AG09319 (cell line): ENCODE measurements at regions not wholly inside any gene's neighbourhood (a gene's known extent, or its start where the extent isn't known, plus 50 kb on each side); places are given as distances from the start of the nearest gene placed in this dataset.

Experiments
- DNase-seq: peaks from one replicate; pipeline ENCODE4 v3.0.0-alpha.2; 2010; ENCODE audit warnings: low read depth; ENCODE audit errors: extremely low read depth
- TF ChIP-seq, protein P1 (sequence below): IDR thresholded peaks from 2 replicates; pipeline ENCODE4 v1.5.1; 2011; ENCODE audit warnings: low read depth, mild to moderate bottlenecking, inconsistent platforms, low read length, moderate library complexity

DNA sequence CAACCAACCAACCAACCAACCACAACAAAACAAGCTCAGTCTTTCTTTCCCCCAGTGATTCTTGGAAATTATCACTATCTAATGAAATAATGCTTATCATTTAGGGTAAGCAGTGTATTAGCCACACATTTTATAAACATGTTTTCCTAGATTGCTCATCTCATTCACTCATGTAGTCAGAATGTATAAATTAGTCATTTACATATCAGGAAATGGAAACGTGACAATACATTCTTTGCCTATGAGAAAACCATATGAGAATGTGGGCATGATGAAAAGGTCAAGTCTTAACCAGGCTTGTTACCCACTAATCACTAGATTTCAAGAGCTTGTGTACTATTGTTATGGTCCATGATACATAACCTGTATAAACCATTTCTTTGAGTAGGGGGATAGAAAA, 1583.4 kb upstream of the PIK3C3 start:
- TF ChIP-seq, protein P1, sequence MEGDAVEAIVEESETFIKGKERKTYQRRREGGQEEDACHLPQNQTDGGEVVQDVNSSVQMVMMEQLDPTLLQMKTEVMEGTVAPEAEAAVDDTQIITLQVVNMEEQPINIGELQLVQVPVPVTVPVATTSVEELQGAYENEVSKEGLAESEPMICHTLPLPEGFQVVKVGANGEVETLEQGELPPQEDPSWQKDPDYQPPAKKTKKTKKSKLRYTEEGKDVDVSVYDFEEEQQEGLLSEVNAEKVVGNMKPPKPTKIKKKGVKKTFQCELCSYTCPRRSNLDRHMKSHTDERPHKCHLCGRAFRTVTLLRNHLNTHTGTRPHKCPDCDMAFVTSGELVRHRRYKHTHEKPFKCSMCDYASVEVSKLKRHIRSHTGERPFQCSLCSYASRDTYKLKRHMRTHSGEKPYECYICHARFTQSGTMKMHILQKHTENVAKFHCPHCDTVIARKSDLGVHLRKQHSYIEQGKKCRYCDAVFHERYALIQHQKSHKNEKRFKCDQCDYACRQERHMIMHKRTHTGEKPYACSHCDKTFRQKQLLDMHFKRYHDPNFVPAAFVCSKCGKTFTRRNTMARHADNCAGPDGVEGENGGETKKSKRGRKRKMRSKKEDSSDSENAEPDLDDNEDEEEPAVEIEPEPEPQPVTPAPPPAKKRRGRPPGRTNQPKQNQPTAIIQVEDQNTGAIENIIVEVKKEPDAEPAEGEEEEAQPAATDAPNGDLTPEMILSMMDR: no peak
- no peak for DNase-seq

DNA sequence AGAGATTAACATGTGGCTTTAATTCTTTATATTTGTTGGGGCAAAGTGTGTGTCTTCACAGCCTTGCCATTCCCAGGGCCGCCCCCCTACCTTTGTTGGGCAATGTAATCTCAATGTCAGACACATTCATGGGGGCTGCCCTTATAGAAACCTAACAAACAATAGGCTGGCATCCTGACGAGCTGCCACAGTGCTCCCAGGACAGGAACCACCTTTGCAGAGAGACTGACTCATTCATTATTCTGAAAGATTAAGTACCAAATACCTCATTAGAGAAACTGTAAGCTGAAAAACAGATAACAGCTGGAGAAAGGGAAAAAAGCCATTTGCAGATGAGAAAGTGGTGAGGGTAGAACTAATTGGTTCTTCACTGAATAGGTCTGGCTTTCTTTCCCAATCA, 1587.5 kb upstream of the PIK3C3 start:
- TF ChIP-seq, protein P1: no peak
- DNase-seq: no peak

DNA sequence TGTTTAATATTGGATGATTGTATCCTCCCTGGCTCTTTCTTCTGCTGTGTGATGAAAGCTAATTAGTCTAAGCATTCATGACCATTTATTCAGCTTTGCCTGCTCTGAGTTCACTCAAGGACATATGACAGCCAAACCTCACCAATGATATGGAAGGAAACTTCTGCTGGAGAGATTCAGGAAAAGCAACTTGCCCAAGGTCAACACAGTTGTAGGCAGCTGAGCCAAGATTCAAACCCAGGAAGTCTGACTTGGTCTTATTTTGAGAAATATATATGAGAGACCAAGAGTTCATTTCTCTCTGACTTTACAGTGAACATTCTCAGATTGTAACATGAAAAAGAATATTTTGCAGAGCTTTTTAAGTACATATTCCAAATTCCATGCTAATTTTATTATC, 1588.5 kb upstream of the PIK3C3 start:
- DNase-seq: no peak
- TF ChIP-seq, protein P1: no peak

DNA sequence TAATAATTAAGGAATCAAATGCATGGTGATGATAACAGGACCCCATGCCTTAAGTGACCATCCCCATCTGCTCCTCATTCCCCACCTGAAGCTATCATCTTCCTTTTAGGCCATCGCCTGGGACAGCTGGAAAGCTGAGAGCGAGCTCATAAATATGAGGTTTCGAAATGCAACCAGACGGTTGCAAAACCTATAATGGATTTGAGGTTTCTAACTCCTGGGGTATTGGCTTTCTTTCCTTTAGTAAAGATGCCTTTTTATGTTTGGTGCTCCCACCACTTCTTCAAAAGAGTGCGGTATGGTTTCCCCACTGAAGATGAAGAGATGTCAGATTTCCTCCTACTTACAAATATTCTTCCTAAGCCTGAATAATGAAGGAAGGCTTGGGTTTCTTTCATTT, 1589.5 kb upstream of the PIK3C3 start:
- DNase-seq: no peak
- TF ChIP-seq, protein P1: no peak

DNA sequence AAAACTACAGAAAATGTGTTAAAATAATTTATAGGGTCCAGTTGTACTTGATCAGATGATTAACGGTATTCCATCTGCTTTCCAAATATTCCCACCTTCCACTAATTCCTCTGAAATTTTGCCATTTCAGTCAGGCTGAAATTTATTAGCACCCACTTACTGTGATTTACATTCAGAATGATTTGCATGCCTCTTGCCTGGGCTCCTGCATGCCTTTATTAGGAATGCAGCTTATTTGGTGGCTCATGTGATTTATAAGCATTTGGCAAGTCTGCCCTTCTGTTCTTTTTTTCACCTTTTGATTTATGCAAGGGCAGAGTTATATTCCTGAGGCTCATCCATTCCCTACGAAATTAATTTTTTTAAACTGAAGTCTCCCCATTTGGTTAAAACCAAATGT, 1594.5 kb upstream of the PIK3C3 start:
- TF ChIP-seq, protein P1: no peak

DNA sequence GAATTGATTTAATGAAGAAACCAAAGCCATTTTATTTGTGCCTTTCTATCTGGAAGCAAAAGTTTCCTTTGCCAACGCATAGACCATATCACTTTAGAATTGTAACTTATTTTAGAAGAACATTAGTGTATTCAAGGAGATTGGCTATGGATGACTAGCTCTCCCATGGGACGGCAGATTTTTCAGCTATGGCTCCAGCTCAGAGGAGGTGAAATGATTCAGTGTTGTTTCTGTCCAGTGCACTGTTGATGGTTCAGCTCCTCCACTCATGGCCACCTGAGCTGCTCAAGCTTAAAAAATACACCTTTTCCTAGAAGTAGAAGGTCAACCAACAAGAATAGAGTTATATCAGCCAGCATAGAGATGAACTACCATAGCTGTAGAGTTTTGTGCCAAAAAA, 1597.5 kb upstream of the PIK3C3 start:
- TF ChIP-seq, protein P1: no peak

More for the DNA sequence above, 1594.5 kb upstream of the PIK3C3 start:
- DNase-seq: no peak

DNA sequence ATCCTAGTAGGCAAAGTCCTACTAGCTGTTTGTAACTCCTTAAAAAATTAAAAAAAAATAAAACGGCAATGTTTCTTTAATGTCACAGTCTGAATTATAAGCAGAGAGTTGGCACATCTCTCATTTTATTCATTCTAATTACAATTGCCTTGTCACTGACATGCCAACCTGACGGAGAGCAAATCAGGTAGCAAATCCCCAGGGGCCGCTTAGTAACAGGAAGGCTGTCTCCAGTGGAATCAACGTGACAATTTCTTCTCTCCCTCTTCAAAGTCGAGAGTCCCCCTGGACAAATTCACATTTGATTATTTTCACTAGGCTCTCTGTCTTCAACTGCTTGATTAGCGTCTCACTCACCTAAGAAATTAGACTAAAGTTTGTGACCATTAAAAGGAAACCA, 1598.9 kb upstream of the PIK3C3 start:
- DNase-seq: no peak
- TF ChIP-seq, protein P1: no peak

More for the DNA sequence above, 1597.5 kb upstream of the PIK3C3 start:
- no peak for DNase-seq
